Testis (tissue), 2 donors: ENCODE measurements at regions not wholly inside any gene's neighbourhood (a gene's known extent, or its start where the extent isn't known, plus 50 kb on each side); places are given as distances from the start of the nearest gene placed in this dataset.

ENCODE experiments used
- CTCF ChIP-seq, 3 experiments: fragments of 450-650 bp in 2 of 3; fragments of 200-600 bp in 1 of 3; sonication (generic) in 1 of 3; IDR thresholded peaks; one replicate each; pipeline ENCODE4 v1.5.1; 2016 to 2019; ENCODE audit warnings: antibody characterized with exemption in 3 of 3, mild to moderate bottlenecking in 2 of 3, moderate library complexity in 1 of 3
- POLR2A ChIP-seq: fragments of 450-650 bp; IDR thresholded peaks from one replicate; pipeline ENCODE4 v1.6.1; 2017; ENCODE audit warnings: antibody characterized with exemption, mild to moderate bottlenecking, moderate library complexity

GRCh38 chr4:186846426-186846825, 122.8 kb upstream of the FAT1 start:
- TF ChIP-seq CTCF (IDR thresholded peaks at IDR 0.05) (no peak), POLR2A (no peak)
